SK-N-SH treated with all-trans-retinoic acid at 6 μM for 48 hours (cell line): ENCODE measurements at regions not wholly inside any gene's neighbourhood (a gene's known extent, or its start where the extent isn't known, plus 50 kb on each side); places are given as distances from the start of the nearest gene placed in this dataset.

Experiments
- BACH2 ChIP-seq: fragments of 250-450 bp; sonication (Bioruptor Pico); IDR thresholded peaks from 2 replicates; pipeline ENCODE4 v1.9.0; 2021; ENCODE audit warnings: mild to moderate bottlenecking, borderline replicate concordance
- CREB5 ChIP-seq: fragments of 250-450 bp; sonication (Bioruptor Pico); IDR thresholded peaks from 2 replicates; pipeline ENCODE4 v1.5.1; 2020; ENCODE audit warnings: low read depth, mild to moderate bottlenecking, moderate library complexity
- CSDC2 ChIP-seq: fragments of 250-450 bp; sonication (Bioruptor Pico); IDR thresholded peaks from 2 replicates; pipeline ENCODE4 v1.5.0; 2020; ENCODE audit warnings: mild to moderate bottlenecking, moderate library complexity
- CSRNP3 ChIP-seq: fragments of 250-450 bp; sonication (Bioruptor Pico); IDR thresholded peaks from 2 replicates; pipeline ENCODE4 v1.5.1; 2021; ENCODE audit warnings: mild to moderate bottlenecking, moderate library complexity
- ESRRG ChIP-seq: fragments of 250-450 bp; sonication (Bioruptor Pico); IDR thresholded peaks from 2 replicates; pipeline ENCODE4 v1.6.1; 2021; ENCODE audit warnings: mild to moderate bottlenecking
- GLIS3 ChIP-seq: fragments of 250-450 bp; sonication (Bioruptor Pico); IDR thresholded peaks from 2 replicates; pipeline ENCODE4 v1.5.0; 2020; ENCODE audit warnings: mild to moderate bottlenecking, moderate library complexity
- ISL1 ChIP-seq: fragments of 250-450 bp; sonication (Bioruptor Pico); IDR thresholded peaks from 2 replicates; pipeline ENCODE4 v2.1.2; 2022; ENCODE audit warnings: mild to moderate bottlenecking, moderate library complexity
- PATZ1 ChIP-seq: fragments of 250-450 bp; sonication (Bioruptor Pico); IDR thresholded peaks from 2 replicates; pipeline ENCODE4 v1.8.0; 2020; ENCODE audit warnings: mild to moderate bottlenecking, moderate library complexity, borderline replicate concordance
- POU6F1 ChIP-seq: fragments of 250-450 bp; sonication (Bioruptor Pico); IDR thresholded peaks from 2 replicates; pipeline ENCODE4 v1.8.0; 2021; ENCODE audit warnings: low read depth, mild to moderate bottlenecking, moderate library complexity, borderline replicate concordance
- TOX ChIP-seq: fragments of 250-450 bp; sonication (Bioruptor Pico); IDR thresholded peaks from 2 replicates; pipeline ENCODE4 v1.8.0; 2021; ENCODE audit warnings: mild to moderate bottlenecking, moderate library complexity, borderline replicate concordance
- TSHZ2 ChIP-seq: fragments of 250-450 bp; sonication (Bioruptor Pico); IDR thresholded peaks from 2 replicates; pipeline ENCODE4 v1.5.0; 2020; ENCODE audit warnings: mild to moderate bottlenecking, moderate library complexity

- TF ChIP-seq PATZ1 (no peak), CSRNP3 (no peak), CREB5 (no peak), TSHZ2 (CRISPR knock-in tag) (no peak), GLIS3 (CRISPR knock-in tag) (no peak), CSDC2 (CRISPR knock-in tag) (no peak), ISL1 (CRISPR knock-in tag) (no peak), BACH2 (CRISPR knock-in tag) (no peak), TOX (CRISPR knock-in tag) (no peak), POU6F1 (CRISPR knock-in tag) (no peak), ESRRG (CRISPR knock-in tag) (no peak)
Observed at GRCh38 chr7:116089293-116089692, 58.7 kb upstream of the TFEC start.
